NB4 (cell line): ENCODE measurements at regions not wholly inside any gene's neighbourhood (a gene's known extent, or its start where the extent isn't known, plus 50 kb on each side); places are given as distances from the start of the nearest gene placed in this dataset.

Experiments used
- CTCF ChIP-seq: IDR thresholded peaks from one replicate; pipeline ENCODE4 v1.5.1; 2012; ENCODE audit warnings: low read depth, low read length
- MAX ChIP-seq: IDR thresholded peaks from 2 replicates; pipeline ENCODE4 v1.6.1; 2011; ENCODE audit warnings: low read depth, low read length
- POLR2A ChIP-seq: IDR thresholded peaks from 2 replicates; pipeline ENCODE4 v1.6.1; 2011; ENCODE audit warnings: mild to moderate bottlenecking; ENCODE audit not compliant: insufficient read length; ENCODE audit errors: extremely low read depth

GRCh38 chr6:149166747-149167146, 150.8 kb upstream of the TAB2 start:
- TF ChIP-seq POLR2A (no peak), CTCF (no peak), MAX (no peak)
